Fibroblast of lung (primary cell): ENCODE measurements at regions not wholly inside any gene's neighbourhood (a gene's known extent, or its start where the extent isn't known, plus 50 kb on each side); places are given as distances from the start of the nearest gene placed in this dataset.

ENCODE experiments used
- CTCF ChIP-seq, 2 donors: IDR thresholded peaks in 1 of 2; conservative IDR thresholded peaks in 1 of 2; 1 replicate in 1 of 2; 2 replicates in 1 of 2; pipeline ENCODE4 v1.5.1; 2011 to 2012; ENCODE audit warnings: low read length in 2 of 2, control low read depth in 1 of 2, inconsistent platforms in 1 of 2, low read depth in 1 of 2, mild to moderate bottlenecking in 1 of 2
- EZH2 ChIP-seq: IDR thresholded peaks from 2 replicates; pipeline ENCODE4 v1.5.1; 2012; ENCODE audit warnings: low read length, control low read depth, mild to moderate bottlenecking; ENCODE audit errors: missing control alignments

GRCh38 chr12:24544368-24544767 lies 404.5 kb downstream of the BCAT1 start:
- TF ChIP-seq EZH2 (no peak), CTCF (conservative IDR thresholded peaks at IDR 0.05 in 1 of 2, IDR thresholded peaks at IDR 0.05 in 1 of 2; ENCODE audit: low read depth in 1 of 2, low read length in 2 of 2) (no peak)
